Kidney epithelial cell (primary cell): ENCODE measurements at regions not wholly inside any gene's neighbourhood (a gene's known extent, or its start where the extent isn't known, plus 50 kb on each side); places are given as distances from the start of the nearest gene placed in this dataset.
"Not testable (repeated sequence)": the region's sequence is repeated elsewhere in the genome, so short reads cannot be mapped to it uniquely, and the experiment has no call there.

Source experiments
- DNase-seq: peaks from one replicate; pipeline ENCODE4 v3.0.0-alpha.2; 2010; ENCODE audit warnings: low read depth
- H3K27me3 ChIP-seq: 2 replicates; pipeline ENCODE4 v1.6.0; 2011; ENCODE audit warnings: low read length; ENCODE audit not compliant: control insufficient read depth, insufficient read depth
- H3K36me3 ChIP-seq: 2 replicates; pipeline ENCODE4 v1.5.1; 2011; ENCODE audit warnings: low read length; ENCODE audit not compliant: control insufficient read depth, insufficient read depth
- H3K4me3 ChIP-seq: 2 replicates; pipeline ENCODE4 v1.5.1; 2011; ENCODE audit warnings: low read depth, mild to moderate bottlenecking, control low read depth, low read length
- TF ChIP-seq, protein P1 (sequence below): IDR thresholded peaks from 2 replicates; pipeline ENCODE4 v1.5.1; 2011; ENCODE audit warnings: mild to moderate bottlenecking, moderate library complexity, low read length, control low read depth, inconsistent platforms; ENCODE audit not compliant: insufficient read depth, poor library complexity, severe bottlenecking

DNA sequence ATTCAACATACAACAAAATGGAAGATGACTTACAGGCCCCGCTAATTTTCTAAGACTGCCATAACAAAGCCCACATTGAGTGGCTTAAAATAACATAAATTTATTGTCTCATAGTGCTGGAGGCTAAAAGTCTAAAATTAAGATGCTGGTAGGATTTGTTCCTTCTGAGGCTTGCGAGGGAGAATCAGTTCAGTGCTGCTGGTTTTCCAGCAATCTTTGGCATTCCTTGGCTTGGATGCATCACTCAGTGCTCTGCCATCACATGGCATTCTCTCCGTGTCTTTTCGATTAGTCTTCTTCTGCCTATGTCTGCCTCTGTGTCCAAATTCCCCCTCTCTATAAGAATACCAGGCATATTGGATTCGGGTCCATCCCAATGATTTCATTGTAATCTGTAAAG lies 959.3 kb upstream of the TMEFF2 start:
- Histone ChIP-seq H3K36me3 (no peaks in the 10 kb centered on the region), H3K27me3 (no peaks in the 10 kb centered on the region), H3K4me3 (no peak overlapping the region)
- no peak for DNase-seq
- TF ChIP-seq, protein P1, sequence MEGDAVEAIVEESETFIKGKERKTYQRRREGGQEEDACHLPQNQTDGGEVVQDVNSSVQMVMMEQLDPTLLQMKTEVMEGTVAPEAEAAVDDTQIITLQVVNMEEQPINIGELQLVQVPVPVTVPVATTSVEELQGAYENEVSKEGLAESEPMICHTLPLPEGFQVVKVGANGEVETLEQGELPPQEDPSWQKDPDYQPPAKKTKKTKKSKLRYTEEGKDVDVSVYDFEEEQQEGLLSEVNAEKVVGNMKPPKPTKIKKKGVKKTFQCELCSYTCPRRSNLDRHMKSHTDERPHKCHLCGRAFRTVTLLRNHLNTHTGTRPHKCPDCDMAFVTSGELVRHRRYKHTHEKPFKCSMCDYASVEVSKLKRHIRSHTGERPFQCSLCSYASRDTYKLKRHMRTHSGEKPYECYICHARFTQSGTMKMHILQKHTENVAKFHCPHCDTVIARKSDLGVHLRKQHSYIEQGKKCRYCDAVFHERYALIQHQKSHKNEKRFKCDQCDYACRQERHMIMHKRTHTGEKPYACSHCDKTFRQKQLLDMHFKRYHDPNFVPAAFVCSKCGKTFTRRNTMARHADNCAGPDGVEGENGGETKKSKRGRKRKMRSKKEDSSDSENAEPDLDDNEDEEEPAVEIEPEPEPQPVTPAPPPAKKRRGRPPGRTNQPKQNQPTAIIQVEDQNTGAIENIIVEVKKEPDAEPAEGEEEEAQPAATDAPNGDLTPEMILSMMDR, result no peak

DNA sequence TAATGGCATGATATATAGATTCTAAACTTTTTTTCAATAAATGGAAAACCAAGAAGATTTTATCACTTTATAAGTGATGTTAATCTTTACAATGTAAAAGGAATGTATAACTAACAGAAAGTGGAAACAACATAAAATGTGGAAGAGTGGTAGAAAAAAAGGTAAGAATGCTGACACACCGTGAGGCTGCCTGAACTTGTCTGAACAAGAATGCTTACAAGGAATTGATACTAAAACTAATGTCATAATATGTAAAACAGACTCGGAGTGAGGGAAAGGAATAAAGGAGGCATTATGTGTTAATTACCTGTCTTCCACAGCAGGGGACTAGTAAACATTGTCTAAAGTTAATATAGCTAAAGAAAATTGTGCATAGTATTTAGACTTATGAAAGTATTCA lies 958.8 kb upstream of the TMEFF2 start:
- no peaks in the 10 kb centered on the region for H3K27me3 ChIP-seq
- H3K4me3 ChIP-seq, result no peak overlapping the region
- no peak for DNase-seq
- TF ChIP-seq, protein P1, result no peak
- no peaks in the 10 kb centered on the region for H3K36me3 ChIP-seq

DNA sequence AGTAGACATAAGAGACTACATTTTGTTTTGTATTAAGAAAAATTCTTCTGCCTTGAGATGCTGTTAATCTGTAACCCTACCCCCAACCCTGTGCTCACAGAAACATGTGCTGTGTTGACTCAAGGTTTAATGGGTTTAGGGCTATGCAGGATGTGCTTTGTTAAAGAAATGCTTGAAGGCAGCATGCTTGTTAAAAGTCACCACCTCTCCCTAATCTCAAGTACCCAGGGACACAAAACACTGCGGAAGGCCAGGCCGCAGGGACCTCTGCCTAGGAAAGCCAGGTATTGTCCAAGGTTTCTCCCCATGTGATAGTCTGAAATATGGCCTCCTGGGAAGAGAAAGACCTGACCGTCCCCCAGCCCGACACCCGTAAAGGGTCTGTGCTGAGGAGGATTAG lies 947.7 kb upstream of the TMEFF2 start:
- H3K4me3 ChIP-seq, DNase-seq, H3K27me3 ChIP-seq, H3K36me3 ChIP-seq: not testable (repeated sequence)

- Histone ChIP-seq H3K27me3 (no peaks in the 10 kb centered on the region), H3K36me3 (no peaks in the 10 kb centered on the region), H3K4me3 (no peak overlapping the region)
- TF ChIP-seq, protein P1, result no peak
- DNase-seq, result no peak
Measured at GRCh38 chr2:193141998-193142397, 947.3 kb upstream of the TMEFF2 start.

- not testable (repeated sequence) for DNase-seq
Measured at GRCh38 chr2:193140895-193141294, 946.2 kb upstream of the TMEFF2 start.

DNA sequence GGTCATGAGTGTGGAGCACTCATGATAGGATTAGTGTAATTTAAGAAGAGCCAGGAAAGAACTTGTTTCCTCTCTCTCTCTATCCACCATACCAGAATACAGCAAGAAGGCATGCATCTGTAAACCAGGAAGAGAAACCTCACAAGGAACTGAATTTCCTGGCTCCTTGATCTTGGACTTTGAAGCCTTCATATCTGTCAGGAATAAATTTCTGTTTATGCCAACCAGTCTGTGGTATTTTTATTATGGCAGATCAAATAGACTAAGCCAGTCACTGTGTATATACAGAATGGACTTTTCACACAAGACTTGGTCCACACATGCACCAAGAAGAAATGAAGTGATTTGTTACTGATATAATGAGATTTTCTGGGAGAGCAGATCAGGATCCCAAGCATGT lies 930.1 kb upstream of the TMEFF2 start:
- TF ChIP-seq, protein P1, result no peak
- H3K4me3 ChIP-seq, result no peak overlapping the region
- H3K27me3 ChIP-seq, result no peaks in the 10 kb centered on the region
- no peaks in the 10 kb centered on the region for H3K36me3 ChIP-seq
- no peak for DNase-seq

More at GRCh38 chr2:193140895-193141294, 946.2 kb upstream of the TMEFF2 start:
- H3K4me3 ChIP-seq, H3K36me3 ChIP-seq, H3K27me3 ChIP-seq: not testable (repeated sequence)

DNA sequence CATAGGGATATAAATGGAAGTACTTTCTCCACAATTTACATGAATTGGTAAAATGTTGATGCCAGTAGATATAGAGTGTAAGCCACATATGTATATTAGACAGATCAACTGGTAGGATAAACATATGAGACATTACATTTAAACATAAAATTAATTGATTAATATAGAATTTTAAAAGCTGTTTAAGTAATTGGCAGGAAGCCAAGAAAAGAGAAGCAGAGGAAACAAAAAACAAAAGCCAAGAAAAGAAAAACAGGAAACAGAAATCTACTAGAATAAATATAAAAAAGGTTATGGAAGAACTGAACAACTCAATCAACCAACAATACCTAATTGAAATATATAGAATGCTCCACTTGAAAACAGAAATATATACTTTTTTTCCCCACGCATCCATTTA lies 920.1 kb upstream of the TMEFF2 start:
- TF ChIP-seq, protein P1, result no peak
- Histone ChIP-seq H3K27me3 (no peaks in the 10 kb centered on the region), H3K4me3 (no peak overlapping the region), H3K36me3 (no peaks in the 10 kb centered on the region)
- DNase-seq, result no peak
